GM12875 (cell line): ENCODE measurements at regions not wholly inside any gene's neighbourhood (a gene's known extent, or its start where the extent isn't known, plus 50 kb on each side); places are given as distances from the start of the nearest gene placed in this dataset.

Experiments
- H3K4me3 ChIP-seq: one replicate; pipeline ENCODE4 v1.5.1; 2011; ENCODE audit warnings: low read depth, low read length, control low read depth
- TF ChIP-seq, protein P1 (sequence below): IDR thresholded peaks from 2 replicates; pipeline ENCODE4 v1.5.1; 2011; ENCODE audit warnings: low read depth, mild to moderate bottlenecking, control low read depth, inconsistent platforms, low read length, moderate library complexity, borderline replicate concordance; ENCODE audit not compliant: insufficient read depth

DNA sequence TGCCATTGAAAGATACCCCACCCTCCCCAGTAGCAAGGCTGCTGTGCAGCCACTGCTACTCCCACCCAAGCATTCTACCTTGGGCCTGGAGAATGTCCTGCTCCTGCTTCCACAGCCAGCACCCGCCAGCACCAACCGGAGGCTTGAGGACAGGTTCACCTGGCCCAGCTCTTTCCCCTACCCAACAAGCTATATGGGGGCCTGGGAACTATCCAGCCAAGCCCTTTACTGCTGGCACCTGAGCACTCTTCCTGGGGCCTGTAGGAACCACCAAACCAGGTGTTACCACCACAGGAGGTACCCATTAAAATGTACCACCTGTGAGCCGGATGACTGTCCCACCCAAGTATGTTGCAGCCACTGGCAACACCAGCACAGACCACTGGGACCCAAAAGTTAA is 86.1 kb upstream of the GHR start:
- TF ChIP-seq, protein P1, sequence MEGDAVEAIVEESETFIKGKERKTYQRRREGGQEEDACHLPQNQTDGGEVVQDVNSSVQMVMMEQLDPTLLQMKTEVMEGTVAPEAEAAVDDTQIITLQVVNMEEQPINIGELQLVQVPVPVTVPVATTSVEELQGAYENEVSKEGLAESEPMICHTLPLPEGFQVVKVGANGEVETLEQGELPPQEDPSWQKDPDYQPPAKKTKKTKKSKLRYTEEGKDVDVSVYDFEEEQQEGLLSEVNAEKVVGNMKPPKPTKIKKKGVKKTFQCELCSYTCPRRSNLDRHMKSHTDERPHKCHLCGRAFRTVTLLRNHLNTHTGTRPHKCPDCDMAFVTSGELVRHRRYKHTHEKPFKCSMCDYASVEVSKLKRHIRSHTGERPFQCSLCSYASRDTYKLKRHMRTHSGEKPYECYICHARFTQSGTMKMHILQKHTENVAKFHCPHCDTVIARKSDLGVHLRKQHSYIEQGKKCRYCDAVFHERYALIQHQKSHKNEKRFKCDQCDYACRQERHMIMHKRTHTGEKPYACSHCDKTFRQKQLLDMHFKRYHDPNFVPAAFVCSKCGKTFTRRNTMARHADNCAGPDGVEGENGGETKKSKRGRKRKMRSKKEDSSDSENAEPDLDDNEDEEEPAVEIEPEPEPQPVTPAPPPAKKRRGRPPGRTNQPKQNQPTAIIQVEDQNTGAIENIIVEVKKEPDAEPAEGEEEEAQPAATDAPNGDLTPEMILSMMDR = no peak
- H3K4me3 ChIP-seq = no peak overlapping the region

- no peak overlapping the region for H3K4me3 ChIP-seq
- TF ChIP-seq, protein P1 = no peak
These were observed 85.6 kb upstream of the GHR start for GRCh38 chr5:42337607-42338006.

GRCh38 chr5:42338136-42338535 is 85.1 kb upstream of the GHR start:
- TF ChIP-seq, protein P1 = no peak
- H3K4me3 ChIP-seq = no peak overlapping the region

- no peak overlapping the region for H3K4me3 ChIP-seq
- TF ChIP-seq, protein P1 = no peak
These were observed 74.1 kb upstream of the GHR start for GRCh38 chr5:42349163-42349562.

DNA sequence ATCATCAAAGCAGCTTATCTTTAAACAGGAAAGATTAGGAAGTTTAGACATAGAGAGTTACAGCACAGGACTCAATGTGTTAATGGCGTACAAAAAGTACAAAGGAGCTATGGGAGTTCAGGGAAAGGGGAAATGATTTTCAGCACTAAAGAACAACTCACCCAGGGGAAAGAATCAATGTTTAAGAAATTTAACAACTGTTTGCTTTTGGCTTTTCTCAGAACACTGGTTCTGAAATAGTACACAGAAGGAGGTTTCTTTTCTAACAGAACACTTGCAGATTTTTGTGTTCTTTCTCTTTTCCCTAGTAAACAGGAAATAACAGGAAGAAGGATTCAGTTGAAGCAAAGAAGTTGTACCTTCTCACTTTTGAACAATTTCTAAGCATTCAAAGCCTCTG is 71.3 kb upstream of the GHR start:
- H3K4me3 ChIP-seq = no peak overlapping the region
- TF ChIP-seq, protein P1 = no peak

DNA sequence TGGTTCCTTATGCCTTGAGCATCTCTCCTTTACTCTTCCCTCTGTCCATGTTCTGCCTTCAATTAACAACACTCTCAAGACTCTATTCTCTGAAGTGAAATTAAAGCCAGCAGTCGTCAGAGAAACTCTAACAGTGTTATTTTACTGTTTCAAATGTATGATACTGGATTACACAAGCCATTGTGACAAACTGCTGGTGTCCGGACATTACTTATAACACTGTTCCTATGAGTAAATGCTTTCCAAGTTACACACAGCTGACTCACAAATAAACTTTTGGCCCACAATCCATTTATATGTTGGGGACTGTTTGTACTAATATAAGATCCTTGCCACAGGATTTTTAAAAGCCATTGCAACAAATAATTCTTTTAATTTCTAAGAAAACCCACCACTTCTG is 63.2 kb upstream of the GHR start:
- TF ChIP-seq, protein P1 = no peak
- no peak overlapping the region for H3K4me3 ChIP-seq

DNA sequence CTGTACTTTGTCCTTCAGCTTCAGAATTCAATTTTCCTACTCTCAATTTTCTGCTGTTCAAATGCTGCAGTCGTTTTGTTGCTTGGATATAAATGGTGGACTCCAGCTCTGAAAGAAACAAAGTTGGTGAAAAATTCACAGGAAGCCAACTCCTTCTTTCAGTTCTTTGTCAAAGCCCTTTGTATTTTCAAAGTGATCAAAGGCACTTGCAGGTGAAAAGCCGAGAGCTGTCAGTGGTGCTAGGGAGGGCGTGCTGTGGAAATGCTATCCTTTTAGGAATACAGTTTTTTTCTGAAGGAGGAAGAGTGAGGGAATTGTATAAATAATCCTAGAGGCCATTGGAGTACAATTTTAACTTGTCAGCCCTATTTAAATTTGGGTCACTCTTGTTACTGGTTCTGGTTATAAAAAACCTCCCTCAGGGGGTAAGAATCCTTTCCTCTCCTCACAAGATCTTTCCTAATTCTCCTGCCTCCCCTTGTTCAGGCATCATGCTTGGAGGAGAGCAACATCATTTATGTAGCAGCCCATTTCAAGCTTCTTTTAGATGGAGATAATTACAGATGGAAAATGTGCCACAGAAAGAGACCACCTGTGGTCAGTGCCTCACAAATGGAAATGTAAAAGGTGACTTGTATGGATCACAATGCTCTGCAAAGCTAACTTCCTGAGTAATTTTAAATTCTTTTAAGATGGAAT is 62.5 kb upstream of the GHR start:
- TF ChIP-seq, protein P1 = no peak
- H3K4me3 ChIP-seq = no peak overlapping the region
